GM11168 (cell line): ENCODE measurements at regions not wholly inside any gene's neighbourhood (a gene's known extent, or its start where the extent isn't known, plus 50 kb on each side); places are given as distances from the start of the nearest gene placed in this dataset.

ENCODE experiments used
- in situ Hi-C: fragments of 300-500 bp; cut with MboI; formaldehyde crosslinking; loops from one replicate; pipeline ENCODE4 v1.12.0; 2022; ENCODE audit warnings: low sequenced_read_pairs; ENCODE audit not compliant: unreplicated experiment

GRCh38 chr11:26199331-26200095, 132.4 kb upstream of the ANO3 start:
- in situ Hi-C loops = no loop called here

DNA sequence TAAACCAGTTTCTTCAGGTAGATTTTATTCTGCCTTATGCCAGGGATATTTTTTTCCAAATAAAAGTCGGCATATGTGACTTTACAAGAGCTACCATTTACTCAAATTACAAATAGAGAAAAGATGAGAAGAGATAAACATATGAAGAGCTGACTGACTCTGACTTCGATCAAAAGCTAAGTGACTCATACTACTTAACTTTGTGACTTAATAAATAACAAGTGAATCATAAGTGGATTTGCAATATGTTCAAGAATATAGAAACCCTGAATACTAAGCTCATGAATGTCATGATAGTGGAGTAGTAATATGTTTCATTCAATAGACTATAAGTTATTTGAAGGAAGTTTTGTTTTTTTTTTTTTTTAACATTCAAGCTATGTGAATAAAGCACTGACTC, 130.5 kb upstream of the ANO3 start:
- in situ Hi-C loops = no loop called here

DNA sequence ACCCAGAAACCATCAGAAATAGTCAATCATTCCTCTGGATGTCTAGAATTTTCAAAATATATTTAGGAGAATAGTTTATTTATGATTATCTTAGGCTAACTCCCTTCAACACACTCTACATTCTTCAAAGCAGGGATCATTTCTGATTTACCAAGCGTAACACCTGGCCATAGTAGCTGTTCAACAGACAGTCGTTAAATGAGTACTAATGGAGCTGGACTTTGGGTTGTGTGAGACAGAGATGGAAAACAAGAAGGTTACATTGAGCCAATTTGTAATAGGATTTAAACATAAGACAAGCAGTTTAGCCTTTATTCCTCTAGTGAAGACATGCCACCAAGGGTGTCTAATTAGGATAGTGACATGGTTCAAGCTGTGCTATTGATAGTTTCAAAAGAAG, 129.2 kb upstream of the ANO3 start:
- in situ Hi-C loops = no loop called here

DNA sequence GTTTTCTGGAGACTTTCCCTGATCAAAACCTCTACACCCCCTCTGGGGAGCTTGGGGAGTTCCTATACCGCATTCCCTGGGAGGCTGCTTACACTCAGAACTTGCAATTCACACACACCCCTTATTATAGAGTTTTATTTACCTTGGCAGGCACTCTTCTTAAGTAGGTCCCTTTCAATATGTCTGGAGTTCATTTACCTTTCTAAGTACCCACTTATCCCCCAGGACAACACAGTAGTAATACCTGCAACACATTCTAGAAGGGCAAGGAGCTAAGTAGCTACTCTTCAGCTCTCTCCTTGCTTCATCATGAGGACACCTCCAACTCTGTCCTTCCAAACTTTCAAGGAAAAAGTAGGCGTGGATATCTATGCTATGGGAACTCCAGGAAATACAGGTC, 127.8 kb upstream of the ANO3 start:
- in situ Hi-C loops = no loop called here

- in situ Hi-C loops = no loop called here
Observed at GRCh38 chr11:26204839-26205238, 127.1 kb upstream of the ANO3 start.

DNA sequence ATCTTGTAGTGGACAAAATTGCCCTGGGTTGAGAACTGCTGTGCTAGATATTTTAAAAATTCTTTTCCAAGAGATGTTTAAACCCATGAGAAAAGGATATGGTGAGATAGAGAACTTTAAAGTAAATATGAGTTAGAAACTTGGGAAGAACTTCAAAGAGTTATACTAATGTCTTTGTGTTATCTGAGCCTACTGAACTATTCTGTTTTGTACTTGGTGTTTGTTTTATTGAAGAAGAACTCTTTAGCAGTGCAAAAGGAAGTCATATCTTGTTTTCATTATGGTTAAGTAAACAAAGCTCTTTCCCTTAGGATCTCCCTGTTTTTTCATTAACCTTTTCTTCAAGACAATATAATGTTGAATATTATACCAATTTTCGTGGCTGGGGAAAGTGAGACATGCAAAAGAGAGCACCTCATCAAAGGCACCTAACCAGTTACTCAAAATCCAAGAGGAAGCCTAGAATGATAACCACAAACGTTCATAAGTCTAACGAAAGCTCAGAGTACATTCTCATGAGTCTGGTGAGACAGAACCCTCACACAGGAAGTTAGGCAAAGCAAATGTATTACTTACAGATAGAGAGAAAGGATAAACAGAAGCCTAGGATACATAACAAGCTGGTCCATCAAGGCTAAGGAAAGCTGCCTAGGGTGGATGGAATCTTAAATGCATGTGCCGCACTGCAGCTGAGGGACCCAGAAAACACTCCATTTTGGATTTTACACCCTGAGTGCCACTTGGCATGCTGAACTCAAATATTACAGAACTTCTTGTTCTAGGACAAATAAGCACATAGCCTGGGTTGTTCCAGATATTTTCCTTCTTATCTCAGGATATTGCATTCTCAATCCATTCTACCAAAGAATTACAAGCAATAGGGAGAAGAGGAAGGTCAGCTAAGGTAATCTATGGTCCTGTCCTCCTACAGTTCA, 112.5 kb upstream of the ANO3 start:
- in situ Hi-C loops = no loop called here

DNA sequence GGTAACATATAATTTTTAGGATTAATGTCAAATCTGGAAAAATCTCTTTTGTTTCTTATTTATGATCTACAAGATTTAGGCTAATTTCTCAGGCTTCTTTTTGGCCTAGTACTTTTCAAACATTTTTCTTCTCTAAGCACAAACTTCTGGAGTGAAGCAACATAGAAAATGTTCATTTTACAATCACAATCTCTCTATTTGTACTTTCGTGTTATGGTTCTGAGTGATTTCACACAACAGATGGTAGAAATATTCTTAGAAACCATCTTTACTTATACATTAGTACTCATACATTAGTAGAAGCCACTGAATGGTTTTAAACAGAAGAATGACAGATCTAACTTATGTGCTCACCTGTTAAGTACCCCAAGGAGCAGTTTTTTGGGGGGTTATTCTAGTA, 106.3 kb upstream of the ANO3 start:
- in situ Hi-C loops = no loop called here

GRCh38 chr11:26227301-26227746, 104.6 kb upstream of the ANO3 start:
- in situ Hi-C loops = no loop called here

DNA sequence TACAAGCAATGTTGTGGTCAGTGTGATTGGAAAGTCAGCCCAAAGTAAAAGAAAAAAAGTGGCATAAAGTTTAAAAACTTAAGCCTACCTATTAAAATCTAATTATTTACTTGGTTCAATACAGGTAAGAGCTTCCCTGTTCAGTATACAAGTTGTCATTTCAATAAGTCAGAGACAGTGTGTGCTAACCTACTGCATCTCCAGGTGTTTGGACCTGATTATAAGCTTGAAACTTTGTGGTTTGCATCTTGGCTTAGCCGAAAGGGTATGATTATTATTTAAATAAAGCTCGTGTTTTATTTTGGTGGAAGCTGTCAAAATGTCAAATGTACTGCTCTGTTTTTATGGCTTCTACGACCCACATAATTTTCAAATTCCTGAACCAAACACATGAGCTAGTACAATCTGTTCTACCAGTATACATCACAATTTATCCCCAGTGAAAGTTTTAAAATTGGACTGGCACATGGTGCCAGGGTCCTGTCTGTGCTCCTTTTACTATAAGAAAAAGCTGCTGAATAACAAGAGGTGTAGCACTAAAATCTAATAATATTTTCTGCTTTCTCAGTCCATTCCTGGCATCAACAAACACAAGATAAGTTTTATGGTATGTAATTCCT, 103.9 kb upstream of the ANO3 start:
- in situ Hi-C loops = no loop called here

DNA sequence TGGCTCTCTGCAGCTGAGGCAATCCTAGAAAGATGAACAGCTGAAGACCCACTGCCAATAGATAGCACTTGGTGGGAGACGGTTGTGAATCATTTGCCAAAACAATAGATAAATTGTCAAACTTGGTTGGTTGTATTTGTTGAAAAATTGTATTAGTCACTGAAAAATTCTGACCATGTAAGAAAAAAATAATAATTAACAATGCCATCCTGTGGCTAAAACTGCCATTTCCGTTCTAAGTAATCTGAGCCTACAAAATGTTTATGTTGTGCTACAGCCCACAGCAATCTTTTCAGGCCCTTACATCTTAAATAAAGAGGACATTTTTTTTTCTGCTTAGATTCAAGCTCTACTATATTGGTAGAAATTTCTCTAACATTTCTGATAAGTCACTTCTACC, 103.2 kb upstream of the ANO3 start:
- in situ Hi-C loops = no loop called here

DNA sequence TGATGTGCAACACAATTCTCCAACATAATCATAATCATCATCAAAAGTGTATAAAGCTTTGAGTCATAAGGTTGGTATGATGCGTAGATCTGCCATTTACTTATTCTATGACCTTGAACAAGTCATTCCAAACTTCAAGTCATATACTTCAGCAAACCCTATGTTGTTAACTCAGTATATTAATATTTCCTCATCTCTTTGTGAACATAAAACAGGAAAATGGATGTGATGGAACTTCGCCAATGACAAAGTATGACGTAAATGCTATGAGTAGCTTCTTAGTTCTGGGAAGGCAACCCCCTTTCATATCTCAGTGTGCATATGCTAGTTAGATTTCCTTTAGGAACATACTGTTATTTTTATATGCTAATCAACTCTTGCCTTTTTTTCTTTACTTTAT, 102.7 kb upstream of the ANO3 start:
- in situ Hi-C loops = no loop called here

- in situ Hi-C loops = no loop called here
Observed at GRCh38 chr11:26229981-26230380, 101.9 kb upstream of the ANO3 start.

DNA sequence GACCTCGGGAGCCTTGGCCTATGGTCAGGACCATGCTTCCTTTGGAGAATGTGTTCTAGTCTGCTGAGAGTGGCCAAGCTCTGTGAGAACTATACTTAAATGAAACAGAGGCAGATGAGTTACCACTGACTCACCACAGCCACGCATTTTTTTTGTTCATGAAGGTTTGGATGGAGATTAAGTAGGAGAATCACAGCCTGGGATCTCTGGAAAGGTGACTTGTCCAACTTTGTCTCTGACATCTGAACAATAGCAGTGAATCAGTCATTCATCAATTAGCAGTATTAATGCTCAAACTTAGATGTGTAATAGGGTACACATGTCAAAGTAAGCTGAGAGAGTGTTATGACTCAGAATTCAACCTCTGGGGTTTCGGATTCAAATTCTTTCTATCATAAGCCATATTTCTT, 100.7 kb upstream of the ANO3 start:
- in situ Hi-C loops = no loop called here

DNA sequence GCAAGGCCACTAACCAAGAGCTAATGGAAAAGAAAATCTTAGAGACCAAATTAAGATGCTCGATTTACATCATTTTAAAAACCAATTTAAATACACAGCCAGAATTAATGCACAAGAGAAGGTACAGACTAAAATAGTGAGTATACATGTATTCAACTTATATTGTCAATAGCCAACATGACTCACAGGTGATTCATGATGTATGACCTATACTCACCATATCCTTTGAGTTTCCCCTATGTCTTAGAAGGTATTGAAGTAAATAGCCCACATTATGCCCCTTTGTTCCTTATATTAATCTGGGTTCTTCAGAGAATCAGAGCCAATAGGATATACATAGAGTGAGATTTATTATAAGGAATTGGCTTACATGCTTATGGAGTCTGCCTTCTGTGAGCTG, 97.5 kb upstream of the ANO3 start:
- in situ Hi-C loops = no loop called here

- in situ Hi-C loops = no loop called here
Observed at GRCh38 chr11:26243426-26243825, 88.5 kb upstream of the ANO3 start.

- in situ Hi-C loops = no loop called here
Observed at GRCh38 chr11:26244207-26244606, 87.7 kb upstream of the ANO3 start.

- in situ Hi-C loops = no loop called here
Observed at GRCh38 chr11:26245046-26245445, 86.9 kb upstream of the ANO3 start.

GRCh38 chr11:26247340-26247739, 84.6 kb upstream of the ANO3 start:
- in situ Hi-C loops = no loop called here

GRCh38 chr11:26248661-26249060, 83.3 kb upstream of the ANO3 start:
- in situ Hi-C loops = no loop called here

DNA sequence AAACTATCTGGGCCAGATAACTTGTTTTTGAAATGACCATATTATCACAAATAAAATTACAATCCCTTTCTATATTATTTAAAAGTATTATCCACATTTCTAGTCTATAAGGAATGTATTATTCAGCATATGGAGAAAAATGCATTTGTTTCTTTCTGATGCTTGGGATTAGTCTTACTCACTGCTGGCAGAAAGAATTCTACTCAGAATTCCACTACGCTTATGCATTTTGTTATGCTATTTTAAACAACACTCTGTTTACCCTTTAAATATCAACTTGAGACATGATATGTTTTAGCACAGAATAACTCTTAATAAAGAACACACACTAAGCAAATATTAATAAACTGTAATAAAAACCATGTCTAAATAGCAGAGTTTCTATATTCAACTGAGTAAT, 77.6 kb upstream of the ANO3 start:
- in situ Hi-C loops = no loop called here

- in situ Hi-C loops = no loop called here
Observed at GRCh38 chr11:26263769-26264168, 68.2 kb upstream of the ANO3 start.
